Tibial nerve (tissue), 4 donors: ENCODE measurements at regions not wholly inside any gene's neighbourhood (a gene's known extent, or its start where the extent isn't known, plus 50 kb on each side); places are given as distances from the start of the nearest gene placed in this dataset.

Source experiments
- CTCF ChIP-seq, 5 experiments: fragments of 200-600 bp in 3 of 5; fragments of 450-650 bp in 2 of 5; sonication (generic) in 3 of 5; IDR thresholded peaks; one replicate each; pipeline ENCODE4 v1.5.1; 2016 to 2019; ENCODE audit warnings: antibody characterized with exemption in 5 of 5, mild to moderate bottlenecking in 3 of 5, moderate library complexity in 2 of 5
- EP300 ChIP-seq, 2 donors: sonication (generic); formaldehyde crosslinking; IDR thresholded peaks; one replicate each; pipeline ENCODE4 v1.6.1; 2017; ENCODE audit warnings: antibody characterized with exemption in 2 of 2, mild to moderate bottlenecking in 1 of 2
- POLR2A ChIP-seq, 2 donors: fragments of 450-650 bp; IDR thresholded peaks; one replicate each; pipeline ENCODE4 v1.6.1; 2017; ENCODE audit warnings: antibody characterized with exemption in 2 of 2, mild to moderate bottlenecking in 2 of 2, moderate library complexity in 2 of 2

GRCh38 chr3:177928172-177928873, 607.9 kb upstream of the KCNMB2 start:
- TF ChIP-seq CTCF (IDR thresholded peaks at IDR 0.05) (no peak), POLR2A (IDR thresholded peaks at IDR 0.05) (no peak), EP300 (IDR thresholded peaks at IDR 0.05) (peak in 1 of 2 donors; percentile 18)
